Neural progenitor cell (in vitro differentiated cells): ENCODE measurements at regions not wholly inside any gene's neighbourhood (a gene's known extent, or its start where the extent isn't known, plus 50 kb on each side); places are given as distances from the start of the nearest gene placed in this dataset.
A peak's percentile ranks its signal among the peaks of the same experiment; 100 is the strongest.

Experiments used
- DNase-seq: peaks from one replicate; pipeline ENCODE4 v3.0.0-alpha.2; 2016; ENCODE audit warnings: low spot score
- H2AFZ ChIP-seq: fragments of 200-600 bp; sonication (generic); replicated peaks from 2 replicates; pipeline ENCODE4 v1.6.1; 2016; ENCODE audit warnings: antibody characterized with exemption
- H3F3A ChIP-seq: fragments of 200-600 bp; sonication (generic); 2 replicates; pipeline ENCODE4 v1.6.1; 2016; ENCODE audit warnings: antibody characterized with exemption, low read depth
- H3K27ac ChIP-seq: fragments of 200-600 bp; sonication (generic); 2 replicates; pipeline ENCODE4 v1.5.1; 2016; ENCODE audit warnings: mild to moderate bottlenecking
- H3K27me3 ChIP-seq: fragments of 200-600 bp; sonication (generic); 2 replicates; pipeline ENCODE4 v1.6.1; 2016; ENCODE audit warnings: mild to moderate bottlenecking, moderate library complexity
- H3K36me3 ChIP-seq: fragments of 200-600 bp; sonication (generic); 2 replicates; pipeline ENCODE4 v1.5.1; 2016
- H3K4me1 ChIP-seq: fragments of 200-600 bp; sonication (generic); 2 replicates; pipeline ENCODE4 v1.6.1; 2016; ENCODE audit warnings: mixed run types
- H3K4me2 ChIP-seq: fragments of 200-600 bp; sonication (generic); 2 replicates; pipeline ENCODE4 v1.6.1; 2016
- H3K4me3 ChIP-seq: fragments of 200-600 bp; sonication (generic); 2 replicates; pipeline ENCODE4 v1.5.1; 2016
- H3K79me2 ChIP-seq: fragments of 200-600 bp; sonication (generic); 2 replicates; pipeline ENCODE4 v1.6.1; 2016; ENCODE audit warnings: low read depth
- H3K9ac ChIP-seq: fragments of 200-600 bp; sonication (generic); 2 replicates; pipeline ENCODE4 v1.6.1; 2016
- H3K9me3 ChIP-seq: fragments of 200-600 bp; sonication (generic); 2 replicates; pipeline ENCODE4 v1.5.1; 2016; ENCODE audit warnings: low read depth
- H4K20me1 ChIP-seq: fragments of 200-600 bp; sonication (generic); 2 replicates; pipeline ENCODE4 v1.6.1; 2016; ENCODE audit warnings: low read depth
- H3K27ac Mint-ChIP-seq: 3 replicates; pipeline ENCODE4 v1.8.0; 2021; ENCODE audit warnings: mixed read lengths
- H3K27me3 Mint-ChIP-seq: 2 replicates; pipeline ENCODE4 v1.8.0; 2022; ENCODE audit warnings: low read depth, mild to moderate bottlenecking, inconsistent platforms, moderate library complexity, mixed read lengths; ENCODE audit not compliant: insufficient read depth
- H3K36me3 Mint-ChIP-seq: 3 replicates; pipeline ENCODE4 v1.8.0; 2021; ENCODE audit warnings: mixed read lengths
- H3K4me1 Mint-ChIP-seq: 3 replicates; pipeline ENCODE4 v1.8.0; 2021; ENCODE audit warnings: mixed read lengths
- H3K4me3 Mint-ChIP-seq: 3 replicates; pipeline ENCODE4 v1.8.0; 2021; ENCODE audit warnings: mild to moderate bottlenecking, moderate library complexity, mixed read lengths
- H3K9me3 Mint-ChIP-seq: 3 replicates; pipeline ENCODE4 v1.8.0; 2020; ENCODE audit warnings: mixed read lengths
- EZH2 ChIP-seq: fragments of 200-600 bp; sonication (generic); IDR thresholded peaks from 2 replicates; pipeline ENCODE4 v1.6.1; 2017; ENCODE audit warnings: antibody characterized with exemption, mild to moderate bottlenecking, moderate library complexity
- EZH2phosphoT487 ChIP-seq: fragments of 200-600 bp; sonication (generic); IDR thresholded peaks from 2 replicates; pipeline ENCODE4 v1.6.1; 2017; ENCODE audit warnings: antibody characterized with exemption
- TF ChIP-seq, protein P1 (sequence below): fragments of 200-600 bp; sonication (generic); IDR thresholded peaks from 2 replicates; pipeline ENCODE4 v1.5.1; 2017; ENCODE audit warnings: antibody characterized with exemption, mild to moderate bottlenecking

DNA sequence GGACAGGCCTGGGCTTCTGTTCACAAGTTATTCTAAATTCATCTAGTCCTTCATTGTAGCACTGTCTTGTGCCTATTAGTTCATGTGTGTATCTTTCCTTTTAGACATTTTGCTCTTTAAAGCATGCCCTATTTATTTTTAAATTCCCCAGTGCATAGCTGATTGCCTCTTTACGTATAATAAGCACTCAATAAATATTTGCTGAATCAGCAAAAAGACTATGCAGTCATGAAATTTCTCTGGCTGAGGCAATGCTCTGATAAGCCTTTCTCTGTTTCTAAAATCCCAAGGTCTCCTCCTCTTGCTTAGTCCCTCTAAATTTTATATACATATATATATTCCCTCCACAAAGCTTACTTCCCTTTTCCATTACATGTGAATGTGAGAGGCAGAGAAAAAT is 315.9 kb upstream of the PCSK5 start:
- Mint-ChIP-seq H3K36me3 (no peaks in the 10 kb centered on the region), H3K9me3 (no peaks in the 10 kb centered on the region), H3K4me1 (peaks cover 10% of the 10 kb centered on the region), H3K27me3 (no peaks in the 10 kb centered on the region), H3K4me3 (no peak overlapping the region), H3K27ac (no peak overlapping the region)
- H3K36me3 ChIP-seq = no peaks in the 10 kb centered on the region
- H3K9me3 ChIP-seq = no peaks in the 10 kb centered on the region
- H4K20me1 ChIP-seq = no peaks in the 10 kb centered on the region
- H3K4me3 ChIP-seq = no peak overlapping the region
- peaks cover 11% of the 10 kb centered on the region for H3F3A ChIP-seq
- no peak overlapping the region for H3K9ac ChIP-seq
- TF ChIP-seq EZH2 (no peak), EZH2phosphoT487 (no peak)
- TF ChIP-seq, protein P1, sequence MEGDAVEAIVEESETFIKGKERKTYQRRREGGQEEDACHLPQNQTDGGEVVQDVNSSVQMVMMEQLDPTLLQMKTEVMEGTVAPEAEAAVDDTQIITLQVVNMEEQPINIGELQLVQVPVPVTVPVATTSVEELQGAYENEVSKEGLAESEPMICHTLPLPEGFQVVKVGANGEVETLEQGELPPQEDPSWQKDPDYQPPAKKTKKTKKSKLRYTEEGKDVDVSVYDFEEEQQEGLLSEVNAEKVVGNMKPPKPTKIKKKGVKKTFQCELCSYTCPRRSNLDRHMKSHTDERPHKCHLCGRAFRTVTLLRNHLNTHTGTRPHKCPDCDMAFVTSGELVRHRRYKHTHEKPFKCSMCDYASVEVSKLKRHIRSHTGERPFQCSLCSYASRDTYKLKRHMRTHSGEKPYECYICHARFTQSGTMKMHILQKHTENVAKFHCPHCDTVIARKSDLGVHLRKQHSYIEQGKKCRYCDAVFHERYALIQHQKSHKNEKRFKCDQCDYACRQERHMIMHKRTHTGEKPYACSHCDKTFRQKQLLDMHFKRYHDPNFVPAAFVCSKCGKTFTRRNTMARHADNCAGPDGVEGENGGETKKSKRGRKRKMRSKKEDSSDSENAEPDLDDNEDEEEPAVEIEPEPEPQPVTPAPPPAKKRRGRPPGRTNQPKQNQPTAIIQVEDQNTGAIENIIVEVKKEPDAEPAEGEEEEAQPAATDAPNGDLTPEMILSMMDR = no peak
- no peak overlapping the region for H2AFZ ChIP-seq
- H3K4me1 ChIP-seq = peaks cover 16% of the 10 kb centered on the region
- no peaks in the 10 kb centered on the region for H3K27me3 ChIP-seq
- no peak overlapping the region for H3K4me2 ChIP-seq
- H3K27ac ChIP-seq = no peak overlapping the region
- H3K79me2 ChIP-seq = no peaks in the 10 kb centered on the region
- DNase-seq = no peak

- Histone ChIP-seq H3K4me1 (no peaks in the 10 kb centered on the region), H3K4me3 (no peak overlapping the region), H4K20me1 (no peaks in the 10 kb centered on the region), H3K79me2 (no peaks in the 10 kb centered on the region), H3K9me3 (no peaks in the 10 kb centered on the region), H3K27ac (no peak overlapping the region), H3K27me3 (no peaks in the 10 kb centered on the region), H2AFZ (no peak overlapping the region), H3K36me3 (no peaks in the 10 kb centered on the region), H3K9ac (no peak overlapping the region), H3K4me2 (no peak overlapping the region), H3F3A (no peaks in the 10 kb centered on the region)
- H3K9me3 Mint-ChIP-seq = no peaks in the 10 kb centered on the region
- H3K27ac Mint-ChIP-seq = no peak overlapping the region
- H3K36me3 Mint-ChIP-seq = no peaks in the 10 kb centered on the region
- no peaks in the 10 kb centered on the region for H3K4me1 Mint-ChIP-seq
- DNase-seq = no peak
- H3K4me3 Mint-ChIP-seq = no peak overlapping the region
- H3K27me3 Mint-ChIP-seq = no peaks in the 10 kb centered on the region
- TF ChIP-seq EZH2phosphoT487 (no peak), EZH2 (no peak)
- TF ChIP-seq, protein P1 = no peak
These were observed 307.6 kb upstream of the PCSK5 start for GRCh38 chr9:75582870-75583269.

- no peak overlapping the region for H3K27ac ChIP-seq
- Mint-ChIP-seq H3K36me3 (no peaks in the 10 kb centered on the region), H3K4me3 (no peak overlapping the region), H3K27ac (no peak overlapping the region), H3K9me3 (no peaks in the 10 kb centered on the region), H3K4me1 (no peaks in the 10 kb centered on the region), H3K27me3 (no peaks in the 10 kb centered on the region)
- H3K4me1 ChIP-seq = no peaks in the 10 kb centered on the region
- TF ChIP-seq, protein P1 = peak; percentile 26
- no peak for TF ChIP-seq EZH2
- H3K4me2 ChIP-seq = no peak overlapping the region
- no peaks in the 10 kb centered on the region for H3K9me3 ChIP-seq
- no peak overlapping the region for H3K4me3 ChIP-seq
- H2AFZ ChIP-seq = no peak overlapping the region
- no peak for DNase-seq
- no peak overlapping the region for H3K9ac ChIP-seq
- no peaks in the 10 kb centered on the region for H3F3A ChIP-seq
- H4K20me1 ChIP-seq = no peaks in the 10 kb centered on the region
- no peaks in the 10 kb centered on the region for H3K36me3 ChIP-seq
- no peaks in the 10 kb centered on the region for H3K27me3 ChIP-seq
- H3K79me2 ChIP-seq = no peaks in the 10 kb centered on the region
These were observed 301.7 kb upstream of the PCSK5 start for GRCh38 chr9:75588808-75589207.

- no peaks in the 10 kb centered on the region for H3K9me3 Mint-ChIP-seq
- Histone ChIP-seq H3K79me2 (no peaks in the 10 kb centered on the region), H3K4me2 (no peak overlapping the region), H3K27me3 (no peaks in the 10 kb centered on the region), H3K27ac (no peak overlapping the region), H3F3A (no peaks in the 10 kb centered on the region), H3K4me1 (no peaks in the 10 kb centered on the region), H3K4me3 (no peak overlapping the region), H3K9me3 (no peaks in the 10 kb centered on the region), H4K20me1 (no peaks in the 10 kb centered on the region), H2AFZ (peak overlapping the region; percentile 3), H3K9ac (no peak overlapping the region), H3K36me3 (no peaks in the 10 kb centered on the region)
- TF ChIP-seq EZH2 (no peak), EZH2phosphoT487 (no peak)
- TF ChIP-seq, protein P1 = no peak
- H3K4me1 Mint-ChIP-seq = no peaks in the 10 kb centered on the region
- H3K36me3 Mint-ChIP-seq = no peaks in the 10 kb centered on the region
- no peak for DNase-seq
- no peak overlapping the region for H3K4me3 Mint-ChIP-seq
- H3K27me3 Mint-ChIP-seq = peaks cover 2% of the 10 kb centered on the region
- no peak overlapping the region for H3K27ac Mint-ChIP-seq
These were observed 301.0 kb upstream of the PCSK5 start for GRCh38 chr9:75589497-75589896.
